ENCODE measurements at regions not wholly inside any gene's neighbourhood (a gene's known extent, or its start where the extent isn't known, plus 50 kb on each side); places are given as distances from the start of the nearest gene placed in this dataset.
"Not testable (repeated sequence)": the region's sequence is repeated elsewhere in the genome, so short reads cannot be mapped to it uniquely, and the experiment has no call there.

GRCh38 chr2:16194096-16194390 is 253.7 kb downstream of the MYCN start:
- no peak for DNase-seq

GRCh38 chr2:16192416-16193216 is 252.3 kb downstream of the MYCN start:
- DNase-seq: no peak

DNA sequence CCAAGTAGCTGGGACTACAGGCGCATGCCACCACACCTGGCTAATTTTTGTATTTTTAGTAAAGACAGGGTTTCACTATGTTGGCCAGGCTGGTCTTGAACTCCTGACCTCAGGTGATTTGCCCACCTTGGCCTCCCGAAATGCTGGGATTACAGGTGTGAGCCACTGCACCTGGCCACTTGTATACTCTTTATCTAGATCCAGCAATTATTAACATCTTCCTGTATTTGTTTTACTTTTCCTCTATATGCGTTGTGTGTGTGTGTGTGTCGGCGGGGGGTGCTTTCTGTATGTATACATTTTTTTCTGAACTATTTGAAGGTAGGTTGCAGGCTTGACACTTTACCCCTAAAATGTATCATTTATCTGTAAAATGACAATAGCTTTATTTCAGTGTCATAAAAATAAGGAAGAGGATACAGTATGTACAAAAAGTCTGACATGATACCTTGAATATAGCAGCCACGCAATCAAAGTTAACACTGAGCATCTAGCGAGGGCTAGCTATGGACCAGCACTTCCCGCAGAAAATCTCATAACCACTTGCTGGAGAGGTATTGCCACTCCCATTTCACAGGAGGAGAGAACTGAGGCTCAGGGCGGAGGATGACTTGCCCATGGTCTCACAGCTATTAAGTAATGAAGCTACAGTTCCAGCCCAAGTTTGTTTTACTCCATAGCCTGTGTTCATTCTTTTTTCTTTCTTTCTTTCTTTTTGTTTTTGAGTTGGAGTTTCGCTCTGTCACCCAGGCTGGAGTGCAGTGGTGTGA is 251.3 kb downstream of the MYCN start:
- no peak for DNase-seq

GRCh38 chr2:16190446-16191270 is 250.3 kb downstream of the MYCN start:
- DNase-seq: no peak

DNA sequence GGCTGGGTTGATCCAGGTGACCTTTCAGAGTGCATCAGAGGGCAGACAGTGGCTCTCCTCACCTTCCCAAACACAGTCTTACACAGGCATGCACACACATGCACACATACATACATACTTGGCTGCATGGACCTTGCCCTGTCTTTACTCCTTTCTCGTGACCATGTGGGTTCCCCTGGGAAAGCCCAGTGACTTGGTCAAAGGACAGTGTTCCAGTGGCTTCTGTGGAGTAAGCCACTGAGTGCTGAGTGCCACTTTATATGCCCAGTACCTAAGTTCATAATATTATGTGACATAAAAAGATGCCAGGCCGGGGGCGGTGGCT is 249.4 kb downstream of the MYCN start:
- DNase-seq: no peak

DNA sequence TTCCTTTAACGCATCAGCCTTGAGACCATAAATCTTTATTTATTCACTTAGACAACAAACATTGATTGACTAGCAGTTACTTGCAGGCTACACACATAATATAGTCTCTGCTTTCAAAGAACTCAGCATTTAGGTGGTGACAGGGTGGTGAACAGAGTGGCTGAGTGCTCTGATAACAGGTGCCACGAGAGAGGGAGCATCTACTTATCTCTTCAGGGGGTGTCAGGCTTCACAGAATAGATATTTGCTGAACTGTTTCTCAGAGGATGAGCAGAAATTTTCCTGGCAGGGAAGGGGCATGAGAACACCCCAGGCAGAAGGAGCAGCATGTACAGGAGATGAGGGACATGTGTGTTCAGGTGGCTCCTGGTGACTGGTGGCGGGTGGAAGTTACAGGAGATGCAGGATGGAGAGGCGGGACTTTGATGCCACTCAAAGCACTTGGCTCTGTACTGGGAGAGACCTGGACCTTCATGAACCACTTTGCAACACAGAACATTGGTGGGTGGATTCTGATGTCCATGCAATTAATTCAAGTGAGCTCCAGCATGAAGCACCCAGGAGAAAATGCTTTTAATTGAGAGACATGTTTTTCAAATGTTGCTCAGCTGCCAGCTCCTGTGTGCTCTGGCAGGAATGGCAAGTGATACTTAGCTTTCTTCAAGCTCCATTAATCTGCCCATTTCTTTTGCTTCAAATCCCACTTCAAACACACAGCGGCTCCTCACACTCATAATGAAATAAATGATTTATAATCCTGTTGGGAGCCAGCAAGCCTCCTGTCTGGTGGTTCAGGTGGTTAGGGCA is 248.9 kb downstream of the MYCN start:
- DNase-seq: no peak

DNA sequence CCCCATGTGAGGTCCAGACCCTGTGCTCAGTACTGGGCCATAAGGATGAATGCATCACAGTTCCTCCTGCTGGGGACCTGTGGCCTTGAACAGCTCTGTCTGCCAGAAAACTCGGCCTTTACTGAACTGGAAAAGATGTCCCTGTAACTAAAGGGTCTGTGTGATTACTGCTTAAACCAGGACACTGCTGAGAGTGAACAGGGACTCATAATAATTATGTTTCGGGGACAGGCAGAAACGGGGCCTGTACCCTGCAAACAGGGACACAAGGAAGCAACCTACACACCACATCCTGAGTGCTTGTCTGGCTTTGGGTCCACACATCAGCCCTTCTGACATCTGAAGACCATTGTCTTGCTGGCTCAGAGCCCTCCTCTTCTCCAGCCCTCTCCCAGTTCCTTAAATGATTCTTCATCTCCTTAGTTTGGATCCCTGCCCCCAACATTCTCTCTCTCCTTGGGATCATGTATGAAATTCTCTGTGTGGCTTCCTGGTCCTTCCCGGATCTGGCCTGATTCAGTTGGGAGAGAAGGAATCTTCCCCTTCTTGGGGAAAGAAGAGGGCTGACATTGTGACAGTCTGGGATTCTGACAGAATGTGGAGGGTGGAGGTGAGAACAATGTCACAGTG is 248.0 kb downstream of the MYCN start:
- no peak for DNase-seq

- no peak for DNase-seq
Observed at GRCh38 chr2:16187482-16187817, 247.1 kb downstream of the MYCN start.

DNA sequence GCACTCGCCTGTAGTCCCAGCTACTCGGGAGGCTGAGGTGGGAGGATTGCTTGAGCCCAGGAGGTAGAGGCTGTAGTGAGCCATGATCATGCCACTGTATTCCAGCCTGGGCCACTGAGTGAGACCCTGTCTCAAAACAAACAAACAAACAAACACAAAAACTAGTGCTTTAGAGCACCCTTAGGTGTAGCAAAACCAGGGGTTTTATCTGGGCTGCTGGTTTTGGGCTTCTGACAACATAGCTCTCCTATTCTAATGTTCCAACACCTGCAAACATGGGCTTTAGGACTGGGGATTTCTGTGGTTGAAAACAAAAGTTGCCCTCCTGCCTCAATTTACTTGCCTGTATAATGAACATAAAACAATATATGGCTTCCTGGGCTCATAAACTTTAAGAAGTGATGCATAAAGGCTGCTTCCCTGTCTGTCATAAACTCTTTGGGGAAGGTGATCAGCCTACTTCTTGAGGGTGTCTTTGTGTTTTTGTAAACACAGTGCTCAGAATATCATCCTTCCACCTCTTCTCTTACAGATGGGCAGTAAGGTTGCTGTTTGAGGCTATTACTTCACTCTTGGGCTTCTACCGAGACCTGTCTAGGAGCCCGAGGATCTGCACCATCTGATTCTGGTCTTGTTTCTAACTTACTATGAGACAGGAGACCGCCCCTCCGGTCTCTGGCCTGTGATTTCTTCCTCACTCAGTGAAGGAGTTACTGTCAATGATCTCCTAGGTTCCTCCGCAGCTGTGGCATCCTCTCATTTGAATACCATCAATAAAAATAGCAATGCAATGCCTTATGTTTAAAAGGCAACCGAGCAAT is 246.5 kb downstream of the MYCN start:
- DNase-seq: no peak

GRCh38 chr2:16185801-16186272 is 245.5 kb downstream of the MYCN start:
- no peak for DNase-seq

- DNase-seq: no peak
Observed at GRCh38 chr2:16184945-16185660, 244.8 kb downstream of the MYCN start.

DNA sequence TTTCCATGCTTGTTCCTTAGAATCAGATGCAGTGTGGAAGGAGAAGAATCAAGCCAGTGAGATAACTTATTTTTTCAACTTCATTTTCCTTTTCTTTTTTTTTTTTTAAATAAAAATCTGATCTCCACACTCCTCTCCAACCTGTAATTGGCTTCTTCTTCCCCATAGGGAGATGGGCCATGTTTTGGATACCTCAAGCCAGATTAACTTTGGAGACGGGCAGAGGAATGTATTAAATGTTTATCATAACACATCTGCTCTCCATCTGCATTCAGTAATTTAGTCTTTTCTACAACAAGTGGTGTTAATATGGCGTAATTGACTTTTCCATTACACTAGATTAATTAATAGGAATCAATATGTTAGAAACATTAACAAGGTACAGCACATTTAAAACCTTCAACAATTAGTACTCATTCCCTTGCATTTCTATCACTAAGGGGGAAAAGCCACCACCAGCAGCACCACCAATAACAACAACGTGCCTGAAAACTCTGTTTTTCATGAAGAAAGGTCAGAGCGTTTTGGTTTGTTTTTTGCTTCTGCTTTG is 244.1 kb downstream of the MYCN start:
- DNase-seq: no peak

DNA sequence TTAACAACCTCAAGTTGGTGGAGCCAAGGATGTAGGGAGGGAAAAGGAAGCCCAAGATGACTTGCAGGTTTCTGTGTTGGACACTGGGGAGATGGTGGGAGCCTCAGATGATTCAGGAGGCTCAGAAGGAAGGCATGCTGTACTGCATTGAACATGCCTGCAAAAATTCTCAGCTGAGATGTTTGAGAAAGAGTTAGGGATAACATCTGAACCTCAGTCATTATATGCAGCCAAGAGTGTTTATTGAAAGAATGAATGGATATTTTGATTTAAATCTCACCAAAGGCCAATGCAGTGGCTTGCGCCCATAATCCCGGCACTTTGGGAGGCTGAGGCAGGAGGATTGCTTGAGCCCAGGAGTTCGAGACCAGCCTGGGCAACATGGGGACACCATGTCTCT is 243.0 kb downstream of the MYCN start:
- no peak for DNase-seq

GRCh38 chr2:16182841-16183240 is 242.5 kb downstream of the MYCN start:
- DNase-seq: no peak

DNA sequence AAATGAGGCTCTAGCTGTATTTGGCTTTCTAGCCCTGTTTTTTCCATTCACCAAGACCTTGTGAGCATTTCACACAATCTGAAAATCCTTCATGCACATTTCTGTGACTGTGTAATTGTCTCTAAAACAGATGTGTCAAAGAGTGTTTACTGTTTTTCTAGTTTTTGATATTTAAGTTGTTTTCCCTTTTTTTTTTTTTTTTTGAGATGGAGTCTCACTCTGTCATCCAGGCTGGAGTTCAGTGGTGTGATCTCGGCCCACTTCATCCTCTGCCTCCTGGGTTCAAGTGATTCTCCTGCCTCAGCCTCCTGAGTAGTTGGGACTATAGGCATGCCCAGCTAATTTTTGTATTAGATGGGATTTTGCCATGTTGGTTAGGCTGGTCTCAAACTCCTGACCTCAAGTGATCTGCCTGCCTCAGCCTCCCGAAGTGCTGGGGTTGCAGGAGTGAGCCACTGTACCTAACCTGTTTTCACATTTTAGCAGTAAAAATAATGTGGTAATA is 242.0 kb downstream of the MYCN start:
- not testable (repeated sequence) for DNase-seq

- DNase-seq: no peak
Observed at GRCh38 chr2:16181741-16182090, 241.4 kb downstream of the MYCN start.

DNA sequence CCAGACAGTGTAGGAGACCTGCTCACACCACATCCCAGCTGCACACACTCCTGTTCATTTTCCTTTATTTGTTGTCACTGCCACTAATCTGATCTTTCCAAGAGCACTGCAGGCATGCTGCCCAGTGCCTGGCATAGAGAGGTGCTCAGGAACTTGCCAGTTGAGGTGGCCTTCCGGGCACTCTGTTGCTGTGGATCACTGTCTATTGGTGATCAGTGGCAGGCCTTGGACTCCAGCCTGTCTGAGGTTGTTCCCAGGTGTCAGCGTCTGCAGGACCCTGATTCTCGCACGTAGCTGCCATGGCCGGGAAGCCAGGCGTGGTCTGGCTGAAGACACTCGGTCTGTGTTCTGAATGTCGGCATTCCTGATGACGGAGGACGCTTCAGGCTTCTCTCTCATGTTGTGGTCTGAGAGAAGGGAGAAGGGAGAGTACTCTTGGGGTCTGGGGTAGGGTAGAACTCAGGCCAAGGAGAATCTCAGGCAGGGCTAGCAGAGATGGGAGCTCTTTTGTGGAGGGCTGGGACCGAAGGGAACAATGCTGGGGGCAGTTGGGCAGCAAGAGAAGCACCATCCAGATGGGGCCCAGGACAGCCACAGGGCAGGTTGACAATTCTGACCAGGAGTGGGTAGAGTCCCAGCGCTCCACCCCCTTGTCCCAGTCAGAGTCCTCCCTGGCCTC is 240.9 kb downstream of the MYCN start:
- no peak for DNase-seq

GRCh38 chr2:16180631-16181030 is 240.3 kb downstream of the MYCN start:
- no peak for DNase-seq

DNA sequence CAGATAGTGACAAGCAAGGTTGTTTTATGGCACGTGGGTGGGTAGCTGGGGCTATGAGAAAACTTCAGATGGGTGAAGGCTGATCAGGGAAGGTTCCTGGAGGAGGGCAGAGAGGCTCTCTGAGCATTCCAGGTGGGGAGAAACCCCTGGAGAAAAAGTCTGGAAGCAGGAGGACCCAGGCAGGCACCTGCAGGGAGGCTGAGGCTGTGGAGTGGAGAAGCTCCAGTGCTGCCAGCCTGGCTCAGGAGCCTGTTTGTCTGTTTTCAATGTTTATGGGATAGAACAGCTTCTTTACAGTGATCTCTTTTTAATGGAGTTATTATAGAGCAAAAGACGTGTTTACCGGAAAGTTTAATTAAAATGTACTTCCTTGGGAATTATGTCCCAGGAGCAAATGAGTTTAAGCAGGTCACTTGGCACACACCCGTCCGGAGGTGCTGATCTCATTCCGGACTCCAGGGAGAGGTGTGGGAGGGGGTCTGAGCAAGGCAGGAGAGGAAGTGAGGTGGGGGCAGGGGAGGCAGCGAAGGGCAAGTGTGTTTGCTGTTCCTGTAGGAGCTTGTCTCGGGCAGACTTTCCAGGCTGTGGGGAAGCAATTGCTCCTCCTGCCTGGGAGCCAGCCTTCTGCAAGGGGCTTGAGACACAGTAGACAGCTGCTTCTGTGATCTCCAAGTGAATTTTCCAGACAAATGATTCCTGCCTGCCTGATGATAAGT is 239.5 kb downstream of the MYCN start:
- DNase-seq: no peak

Data from NK-92 treated with Interleukin-12 subunit alpha and Interleukin-12 subunit beta, amount 100 ng/mL, for 24 hours (cell line).